LNCAP (cell line): ENCODE measurements at regions not wholly inside any gene's neighbourhood (a gene's known extent, or its start where the extent isn't known, plus 50 kb on each side); places are given as distances from the start of the nearest gene placed in this dataset.

Source experiments
- CTCF ChIP-seq: fragments of 450-650 bp; IDR thresholded peaks from 2 replicates; pipeline ENCODE4 v1.5.1; 2017; ENCODE audit warnings: mild to moderate bottlenecking

DNA sequence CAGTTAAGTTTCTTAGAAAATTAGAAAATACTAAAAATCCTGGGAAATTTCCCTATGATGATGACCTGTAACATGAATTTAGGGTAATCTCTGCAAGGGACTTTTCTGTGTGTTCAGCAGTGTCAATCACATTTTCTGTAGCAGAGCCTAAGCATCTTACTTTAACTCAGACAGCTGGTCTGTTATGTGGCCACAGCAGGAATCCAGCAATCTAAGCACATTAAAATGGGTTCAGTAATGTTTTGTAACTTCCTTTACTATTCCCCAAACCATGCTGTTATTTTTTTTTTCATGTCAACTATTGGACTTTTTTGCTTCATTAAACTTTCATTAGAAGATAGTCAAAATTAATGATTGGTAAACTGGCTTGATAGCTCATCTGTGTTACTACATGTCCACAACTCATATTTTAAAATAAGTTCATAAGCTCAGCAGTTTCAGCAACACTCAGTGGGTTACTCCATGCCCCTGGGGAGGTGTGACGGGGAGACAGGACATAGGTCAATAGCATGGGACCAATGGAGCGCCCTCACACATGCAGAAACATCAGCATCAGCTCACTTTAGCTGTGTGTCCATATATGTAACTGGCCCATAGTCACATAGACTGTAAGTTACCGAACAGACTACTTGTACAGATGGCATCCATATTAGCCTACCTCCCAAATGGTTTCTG, 168.0 kb upstream of the PACRGL start:
- no peak for TF ChIP-seq CTCF

- no peak for TF ChIP-seq CTCF
Measured at GRCh38 chr4:20532871-20533870, 167.1 kb upstream of the PACRGL start.

DNA sequence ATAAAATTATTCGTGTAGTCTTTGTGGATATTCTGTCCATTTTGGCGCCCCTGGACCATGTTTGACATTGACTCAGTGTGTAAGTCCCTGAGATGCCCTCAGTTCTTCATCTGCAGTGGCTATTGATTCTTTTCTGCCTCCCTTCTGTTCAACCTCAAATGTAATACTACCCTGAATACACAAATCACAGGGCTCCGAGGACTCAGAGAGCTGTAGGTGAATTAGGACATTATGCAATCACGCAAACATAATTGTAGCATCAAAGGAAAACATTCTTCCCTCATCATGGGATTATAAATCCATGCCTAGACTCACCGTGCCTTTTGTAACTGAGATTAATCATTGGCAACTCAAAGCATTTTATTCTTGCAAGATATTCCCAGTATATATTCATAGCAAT, 161.4 kb upstream of the PACRGL start:
- TF ChIP-seq CTCF = no peak

GRCh38 chr4:20543131-20543530, 157.1 kb upstream of the PACRGL start:
- no peak for TF ChIP-seq CTCF

- peak; percentile 66 for TF ChIP-seq CTCF
Measured at GRCh38 chr4:20544645-20545044, 155.6 kb upstream of the PACRGL start.

DNA sequence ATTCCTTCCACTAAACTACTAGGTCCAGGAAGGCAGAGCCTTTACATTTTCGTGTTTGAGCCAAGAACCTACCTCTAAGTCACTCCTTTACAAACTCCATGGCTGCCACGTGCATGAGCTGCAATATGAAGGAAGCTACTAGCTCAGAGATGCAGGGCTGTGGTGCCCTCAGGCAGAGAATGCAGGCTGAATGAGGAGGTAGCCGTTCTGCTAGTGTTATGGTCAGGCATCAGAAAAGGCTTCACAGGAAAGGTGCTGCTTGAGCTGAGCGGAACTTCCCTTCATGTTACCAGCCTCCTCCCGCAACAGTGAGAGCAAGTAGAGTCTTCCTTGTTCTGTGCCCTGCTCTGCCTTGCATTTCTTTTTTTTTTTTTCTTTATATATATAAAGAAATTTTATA, 148.3 kb upstream of the PACRGL start:
- no peak for TF ChIP-seq CTCF

- no peak for TF ChIP-seq CTCF
Measured at GRCh38 chr4:20554134-20554533, 146.1 kb upstream of the PACRGL start.
